ENCODE measurements at regions not wholly inside any gene's neighbourhood (a gene's known extent, or its start where the extent isn't known, plus 50 kb on each side); places are given as distances from the start of the nearest gene placed in this dataset.
A peak's percentile ranks its signal among the peaks of the same experiment; 100 is the strongest.

GRCh38 chr20:53698371-53698978 is 104.8 kb upstream of the ZNF217 start:
- H3K9me3 ChIP-seq: no peaks in the 10 kb centered on the region
- no peak overlapping the region for H3K27ac ChIP-seq
- TF ChIP-seq CTCF (IDR thresholded peaks at IDR 0.05): no peak
- no peak for DNase-seq
- intact Hi-C loops (cut with DNase I; ENCODE audit: low total_unique reads): no loop called here
- H3K27me3 ChIP-seq: no peaks in the 10 kb centered on the region
- H3K4me3 ChIP-seq: no peak overlapping the region
- H3K36me3 ChIP-seq: no peaks in the 10 kb centered on the region
- H3K4me1 ChIP-seq: no peaks in the 10 kb centered on the region

- TF ChIP-seq CTCF (IDR thresholded peaks at IDR 0.05): no peak
- Histone ChIP-seq H3K4me1 (no peaks in the 10 kb centered on the region), H3K27ac (no peak overlapping the region), H3K36me3 (no peaks in the 10 kb centered on the region), H3K27me3 (no peaks in the 10 kb centered on the region), H3K9me3 (no peaks in the 10 kb centered on the region), H3K4me3 (no peak overlapping the region)
- intact Hi-C loops (cut with DNase I; ENCODE audit: low total_unique reads): no loop called here
- no peak for DNase-seq
These were observed 102.3 kb upstream of the ZNF217 start for GRCh38 chr20:53695797-53696527.

GRCh38 chr20:53693262-53693871 is 99.7 kb upstream of the ZNF217 start:
- Histone ChIP-seq H3K27ac (no peak overlapping the region), H3K4me3 (no peak overlapping the region), H3K36me3 (no peaks in the 10 kb centered on the region), H3K4me1 (no peaks in the 10 kb centered on the region), H3K9me3 (no peaks in the 10 kb centered on the region), H3K27me3 (no peaks in the 10 kb centered on the region)
- intact Hi-C loops (cut with DNase I; ENCODE audit: low total_unique reads): no loop called here
- no peak for DNase-seq
- no peak for TF ChIP-seq CTCF (IDR thresholded peaks at IDR 0.05)

- Histone ChIP-seq H3K9me3 (no peaks in the 10 kb centered on the region), H3K4me3 (no peak overlapping the region), H3K27me3 (no peaks in the 10 kb centered on the region), H3K36me3 (no peaks in the 10 kb centered on the region), H3K4me1 (no peaks in the 10 kb centered on the region), H3K27ac (no peak overlapping the region)
- DNase-seq: peak in 1 of 2 donors; percentile 46
- TF ChIP-seq CTCF (IDR thresholded peaks at IDR 0.05): no peak
- intact Hi-C loops (cut with DNase I; ENCODE audit: low total_unique reads): no loop called here
These were observed 98.9 kb upstream of the ZNF217 start for GRCh38 chr20:53692465-53693067.

- no peak overlapping the region for H3K4me3 ChIP-seq
- no peaks in the 10 kb centered on the region for H3K36me3 ChIP-seq
- H3K27me3 ChIP-seq: no peaks in the 10 kb centered on the region
- no peak overlapping the region for H3K27ac ChIP-seq
- no peak for TF ChIP-seq CTCF (IDR thresholded peaks at IDR 0.05)
- no peaks in the 10 kb centered on the region for H3K9me3 ChIP-seq
- no peaks in the 10 kb centered on the region for H3K4me1 ChIP-seq
- DNase-seq: no peak
- intact Hi-C loops (cut with DNase I; ENCODE audit: low total_unique reads): no loop called here
These were observed 98.2 kb upstream of the ZNF217 start for GRCh38 chr20:53691811-53692192.
